ENCODE measurements at regions not wholly inside any gene's neighbourhood (a gene's known extent, or its start where the extent isn't known, plus 50 kb on each side); places are given as distances from the start of the nearest gene placed in this dataset.
"Not testable (repeated sequence)": the region's sequence is repeated elsewhere in the genome, so short reads cannot be mapped to it uniquely, and the experiment has no call there.

- intact Hi-C loops (cut with DNase I; ENCODE audit: low total_unique reads) = no loop called here
- no peaks in the 10 kb centered on the region for H3K27me3 ChIP-seq
Measured at GRCh38 chr3:152644478-152644877, 190.5 kb upstream of the P2RY1 start.

GRCh38 chr3:152646004-152646403 lies 188.9 kb upstream of the P2RY1 start:
- no peak overlapping the region for H3K27ac ChIP-seq
- no peaks in the 10 kb centered on the region for H3K4me1 ChIP-seq
- TF ChIP-seq CTCF (IDR thresholded peaks at IDR 0.05) = no peak
- no peak for TF ChIP-seq POLR2A (IDR thresholded peaks at IDR 0.05)
- intact Hi-C loops (cut with DNase I; ENCODE audit: low total_unique reads) = no loop called here
- DNase-seq = no peak
- no peaks in the 10 kb centered on the region for H3K36me3 ChIP-seq
- no peaks in the 10 kb centered on the region for H3K9me3 ChIP-seq
- H3K4me3 ChIP-seq = no peak overlapping the region
- no peaks in the 10 kb centered on the region for H3K27me3 ChIP-seq

More at GRCh38 chr3:152644478-152644877, 190.5 kb upstream of the P2RY1 start:
- no peak overlapping the region for H3K27ac ChIP-seq
- DNase-seq = no peak
- H3K4me3 ChIP-seq = no peak overlapping the region
- TF ChIP-seq POLR2A (IDR thresholded peaks at IDR 0.05) (no peak), CTCF (IDR thresholded peaks at IDR 0.05) (no peak)
- H3K9me3 ChIP-seq = no peaks in the 10 kb centered on the region
- H3K36me3 ChIP-seq = no peaks in the 10 kb centered on the region
- H3K4me1 ChIP-seq = no peaks in the 10 kb centered on the region

- no peak for DNase-seq
- H3K27ac ChIP-seq = no peak overlapping the region
- H3K27me3 ChIP-seq = no peaks in the 10 kb centered on the region
- H3K4me1 ChIP-seq = no peaks in the 10 kb centered on the region
- TF ChIP-seq CTCF (IDR thresholded peaks at IDR 0.05) (no peak), POLR2A (IDR thresholded peaks at IDR 0.05) (no peak)
- intact Hi-C loops (cut with DNase I; ENCODE audit: low total_unique reads) = no loop called here
- H3K9me3 ChIP-seq = no peaks in the 10 kb centered on the region
- no peak overlapping the region for H3K4me3 ChIP-seq
- no peaks in the 10 kb centered on the region for H3K36me3 ChIP-seq
Measured at GRCh38 chr3:152650177-152650576, 184.8 kb upstream of the P2RY1 start.

GRCh38 chr3:152650923-152651322 lies 184.0 kb upstream of the P2RY1 start:
- H3K27me3 ChIP-seq; intact Hi-C loops (cut with DNase I; ENCODE audit: low total_unique reads); H3K9me3 ChIP-seq; H3K36me3 ChIP-seq; DNase-seq; H3K4me3 ChIP-seq; H3K4me1 ChIP-seq; H3K27ac ChIP-seq: not testable (repeated sequence)

- Histone ChIP-seq H3K4me1 (no peaks in the 10 kb centered on the region), H3K27ac (peak overlapping the region; percentile 50 to 66), H3K36me3 (no peaks in the 10 kb centered on the region), H3K9me3 (no peaks in the 10 kb centered on the region), H3K4me3 (no peak overlapping the region), H3K27me3 (no peaks in the 10 kb centered on the region)
- intact Hi-C loops (cut with DNase I; ENCODE audit: low total_unique reads) = no loop called here
- no peak for DNase-seq
- TF ChIP-seq POLR2A (IDR thresholded peaks at IDR 0.05) (no peak), CTCF (IDR thresholded peaks at IDR 0.05) (no peak)
Measured at GRCh38 chr3:152656214-152656971, 178.5 kb upstream of the P2RY1 start.

Data from uterus (tissue), 3 donors.